HepG2 (cell line): ENCODE measurements at regions not wholly inside any gene's neighbourhood (a gene's known extent, or its start where the extent isn't known, plus 50 kb on each side); places are given as distances from the start of the nearest gene placed in this dataset.
A peak's percentile ranks its signal among the peaks of the same experiment; 100 is the strongest.

Source experiments
- ASH2L ChIP-seq: fragments of 300-600, 200-600 bp; sonication (generic); IDR thresholded peaks from 2 replicates; pipeline ENCODE4 v1.7.0; 2017; ENCODE audit warnings: low read depth, mild to moderate bottlenecking, moderate library complexity, mixed read lengths, low read length; ENCODE audit not compliant: insufficient read length
- BATF2 ChIP-seq: sonication (generic); formaldehyde crosslinking; IDR thresholded peaks from 2 replicates; pipeline ENCODE4 v1.8.0; 2022; ENCODE audit warnings: mild to moderate bottlenecking, missing genetic modification reagents, moderate library complexity
- EZH2 ChIP-seq: conservative IDR thresholded peaks from 2 replicates; pipeline ENCODE4 v1.6.1; 2012; ENCODE audit warnings: mild to moderate bottlenecking, low read depth, low read length, moderate library complexity
- FOXK1 ChIP-seq: sonication (generic); formaldehyde crosslinking; IDR thresholded peaks from 2 replicates; pipeline ENCODE4 v1.4.0; 2020; ENCODE audit warnings: low read depth, missing genetic modification reagents, borderline replicate concordance
- FOXK2 ChIP-seq: fragments of 450-650 bp; IDR thresholded peaks from 2 replicates; pipeline ENCODE4 v1.6.1; 2016
- GTF3A ChIP-seq: sonication (generic); formaldehyde crosslinking; conservative IDR thresholded peaks from 2 replicates; pipeline ENCODE4 v1.4.0; 2020; ENCODE audit warnings: mild to moderate bottlenecking, missing genetic modification reagents
- HNF4G ChIP-seq, 2 experiments: sonication (generic) in 1 of 2; formaldehyde crosslinking in 1 of 2; IDR thresholded peaks; 2 replicates each; pipeline versions ENCODE4 v1.4.0 to v1.6.1; 2011 to 2020; ENCODE audit warnings: borderline replicate concordance in 2 of 2, low read depth in 2 of 2, mild to moderate bottlenecking in 2 of 2, low read length in 1 of 2, missing genetic modification reagents in 1 of 2, moderate library complexity in 1 of 2
- HNRNPL ChIP-seq: fragments of 200-400 bp; formaldehyde crosslinking; IDR thresholded peaks from 2 replicates; pipeline ENCODE4 v1.6.1; 2017; ENCODE audit warnings: mild to moderate bottlenecking, low read depth, low read length
- MAFK ChIP-seq, 2 experiments: IDR thresholded peaks in 1 of 2; conservative IDR thresholded peaks in 1 of 2; 2 replicates each; pipeline ENCODE4 v1.6.1; 2011; ENCODE audit warnings: improper control_type of control experiment in 2 of 2, low read length in 2 of 2
- NFE2 ChIP-seq: sonication (generic); formaldehyde crosslinking; IDR thresholded peaks from 2 replicates; pipeline ENCODE4 v1.4.0; 2020; ENCODE audit warnings: missing genetic modification reagents
- NFIB ChIP-seq: sonication (generic); formaldehyde crosslinking; IDR thresholded peaks from 2 replicates; pipeline ENCODE4 v1.9.0; 2021; ENCODE audit warnings: missing genetic modification reagents, mild to moderate bottlenecking, borderline replicate concordance
- SP1 ChIP-seq, 2 experiments: fragments of 450-650 bp in 1 of 2; sonication (generic) in 1 of 2; formaldehyde crosslinking in 1 of 2; IDR thresholded peaks; 2 replicates each; pipeline versions ENCODE4 v1.4.0 to v1.6.1; 2016 to 2020; ENCODE audit warnings: missing genetic modification reagents in 1 of 2
- SP4 ChIP-seq: sonication (generic); formaldehyde crosslinking; IDR thresholded peaks from 2 replicates; pipeline ENCODE4 v1.8.1; 2023; ENCODE audit warnings: mild to moderate bottlenecking, missing genetic modification reagents
- ZNF251 ChIP-seq: sonication (generic); formaldehyde crosslinking; IDR thresholded peaks from 2 replicates; pipeline ENCODE4 v1.9.0; 2021; ENCODE audit warnings: mild to moderate bottlenecking, missing genetic modification reagents
- ZNF543 ChIP-seq: sonication (generic); formaldehyde crosslinking; IDR thresholded peaks from 2 replicates; pipeline ENCODE4 v1.4.0; 2020; ENCODE audit warnings: mild to moderate bottlenecking, missing genetic modification reagents
- ZNF776 ChIP-seq: sonication (generic); formaldehyde crosslinking; IDR thresholded peaks from 2 replicates; pipeline ENCODE4 v1.4.0; 2020; ENCODE audit warnings: mild to moderate bottlenecking, missing genetic modification reagents
- ZNF792 ChIP-seq: IDR thresholded peaks from 2 replicates; pipeline ENCODE4 v1.6.1; 2016
- ZSCAN31 ChIP-seq: sonication (generic); formaldehyde crosslinking; IDR thresholded peaks from 2 replicates; pipeline ENCODE4 v1.5.0; 2020; ENCODE audit warnings: low read depth, mild to moderate bottlenecking, missing genetic modification reagents
- TF ChIP-seq, protein P1 (sequence below), 2 experiments: sonication (generic) in 1 of 2; formaldehyde crosslinking in 1 of 2; IDR thresholded peaks; 2 replicates each; pipeline versions ENCODE4 v1.6.1 to v1.9.0; 2014 to 2022; ENCODE audit warnings: antibody characterized with exemption in 1 of 2, borderline replicate concordance in 1 of 2, inconsistent platforms in 1 of 2, low read depth in 1 of 2, missing genetic modification reagents in 1 of 2
- TF ChIP-seq, protein P2 (sequence below): IDR thresholded peaks from 2 replicates; pipeline ENCODE4 v1.6.1; 2016; ENCODE audit warnings: missing genetic modification reagents, missing compliant biosample characterization

GRCh38 chr6:137353842-137354397 lies 134.7 kb upstream of the IFNGR1 start (continued):
- TF ChIP-seq GTF3A (CRISPR knock-in tag) (no peak), MAFK (conservative IDR thresholded peaks at IDR 0.05 in 1 of 2, IDR thresholded peaks at IDR 0.05 in 1 of 2; ENCODE audit: low read length in 2 of 2) (peak; percentile 57 to 74), ZNF251 (CRISPR knock-in tag) (no peak), ZNF543 (peak; percentile 85), FOXK2 (peak; percentile 95), SP4 (peak; percentile 73), SP1 (IDR thresholded peaks at IDR 0.05) (no peak), SP1 (CRISPR knock-in tag; IDR thresholded peaks at IDR 0.05) (peak; percentile 59; the same call in 1 of the 2 replicates), NFE2 (CRISPR knock-in tag) (peak; percentile 63; the same call in 1 of the 2 replicates), BATF2 (CRISPR knock-in tag) (no peak), NFIB (CRISPR knock-in tag) (no peak), ZSCAN31 (peak; percentile 89; the same call in 1 of the 2 replicates), ZNF792 (peak; percentile 97), ASH2L (peak; percentile 84), HNF4G (IDR thresholded peaks at IDR 0.05; ENCODE audit: borderline replicate concordance, low read depth, low read length) (peak; percentile 86), HNF4G (CRISPR knock-in tag; IDR thresholded peaks at IDR 0.05; ENCODE audit: borderline replicate concordance, low read depth) (peak; percentile 79; the same call in 1 of the 2 replicates), ZNF776 (CRISPR knock-in tag) (no peak), HNRNPL (no peak), FOXK1 (CRISPR knock-in tag) (peak; percentile 99), EZH2 (no peak)
- TF ChIP-seq, protein P1, sequence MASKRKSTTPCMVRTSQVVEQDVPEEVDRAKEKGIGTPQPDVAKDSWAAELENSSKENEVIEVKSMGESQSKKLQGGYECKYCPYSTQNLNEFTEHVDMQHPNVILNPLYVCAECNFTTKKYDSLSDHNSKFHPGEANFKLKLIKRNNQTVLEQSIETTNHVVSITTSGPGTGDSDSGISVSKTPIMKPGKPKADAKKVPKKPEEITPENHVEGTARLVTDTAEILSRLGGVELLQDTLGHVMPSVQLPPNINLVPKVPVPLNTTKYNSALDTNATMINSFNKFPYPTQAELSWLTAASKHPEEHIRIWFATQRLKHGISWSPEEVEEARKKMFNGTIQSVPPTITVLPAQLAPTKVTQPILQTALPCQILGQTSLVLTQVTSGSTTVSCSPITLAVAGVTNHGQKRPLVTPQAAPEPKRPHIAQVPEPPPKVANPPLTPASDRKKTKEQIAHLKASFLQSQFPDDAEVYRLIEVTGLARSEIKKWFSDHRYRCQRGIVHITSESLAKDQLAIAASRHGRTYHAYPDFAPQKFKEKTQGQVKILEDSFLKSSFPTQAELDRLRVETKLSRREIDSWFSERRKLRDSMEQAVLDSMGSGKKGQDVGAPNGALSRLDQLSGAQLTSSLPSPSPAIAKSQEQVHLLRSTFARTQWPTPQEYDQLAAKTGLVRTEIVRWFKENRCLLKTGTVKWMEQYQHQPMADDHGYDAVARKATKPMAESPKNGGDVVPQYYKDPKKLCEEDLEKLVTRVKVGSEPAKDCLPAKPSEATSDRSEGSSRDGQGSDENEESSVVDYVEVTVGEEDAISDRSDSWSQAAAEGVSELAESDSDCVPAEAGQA (IDR thresholded peaks at IDR 0.05; ENCODE audit: low read depth) = 0 out of 2 replicates have a peak, but pooled peaks have one; percentile 20
- TF ChIP-seq, protein P1 (CRISPR knock-in tag; IDR thresholded peaks at IDR 0.05; ENCODE audit: borderline replicate concordance) = peak; percentile 87; the same call in 1 of the 2 replicates
- TF ChIP-seq, protein P2, sequence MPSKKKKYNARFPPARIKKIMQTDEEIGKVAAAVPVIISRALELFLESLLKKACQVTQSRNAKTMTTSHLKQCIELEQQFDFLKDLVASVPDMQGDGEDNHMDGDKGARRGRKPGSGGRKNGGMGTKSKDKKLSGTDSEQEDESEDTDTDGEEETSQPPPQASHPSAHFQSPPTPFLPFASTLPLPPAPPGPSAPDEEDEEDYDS = peak; percentile 88
